Esophagus squamous epithelium (tissue), 5 donors: ENCODE measurements at regions not wholly inside any gene's neighbourhood (a gene's known extent, or its start where the extent isn't known, plus 50 kb on each side); places are given as distances from the start of the nearest gene placed in this dataset.

ENCODE experiments used
- DNase-seq: peaks from one replicate; lab custom pipeline; 2025; lab: John Stamatoyannopoulos, UW
- H3K27ac ChIP-seq, 4 donors: fragments of 200-600 bp; sonication (generic); one replicate each; pipeline ENCODE4 v1.5.1; 2016 to 2019; ENCODE audit warnings: mild to moderate bottlenecking in 1 of 4
- H3K27me3 ChIP-seq, 4 donors: fragments of 200-600 bp; sonication (generic); 1 replicate in 3 of 4; 2 replicates in 1 of 4; pipeline versions ENCODE4 v1.5.1 to v1.6.0; 2017 to 2021; ENCODE audit warnings: antibody characterized with exemption in 1 of 4
- H3K36me3 ChIP-seq, 3 donors: fragments of 200-600 bp; sonication (generic); one replicate each; pipeline ENCODE4 v1.5.1; 2016 to 2019
- H3K4me1 ChIP-seq, 3 donors: fragments of 200-600 bp; sonication (generic); one replicate each; pipeline ENCODE4 v1.5.1; 2017 to 2019
- H3K4me3 ChIP-seq, 4 donors: fragments of 200-600 bp; sonication (generic); 1 replicate in 3 of 4; 2 replicates in 1 of 4; pipeline ENCODE4 v1.5.1; 2016 to 2019; ENCODE audit warnings: mild to moderate bottlenecking in 2 of 4, moderate library complexity in 1 of 4
- H3K9me3 ChIP-seq, 3 donors: fragments of 200-600 bp; sonication (generic); one replicate each; pipeline ENCODE4 v1.5.1; 2016 to 2019
- CTCF ChIP-seq, 6 experiments: fragments of 450-650 bp in 4 of 6; fragments of 200-600 bp in 2 of 6; sonication (generic) in 2 of 6; IDR thresholded peaks; one replicate each; pipeline ENCODE4 v1.5.1; 2016 to 2019; ENCODE audit warnings: antibody characterized with exemption in 6 of 6, mild to moderate bottlenecking in 4 of 6, moderate library complexity in 4 of 6
- POLR2A ChIP-seq, 4 donors: fragments of 450-650 bp; IDR thresholded peaks; one replicate each; pipeline ENCODE4 v1.6.1; 2017; ENCODE audit warnings: antibody characterized with exemption in 4 of 4, mild to moderate bottlenecking in 4 of 4, moderate library complexity in 3 of 4
- WGBS, 2 donors: methylation state at CpG; one replicate each; pipeline ENCODE4 v1.1.5; 2018; 5-methylcytosine and 5-hydroxymethylcytosine counted together
- intact Hi-C: fragments of 100-400 bp; cut with DNase I; formaldehyde crosslinking; loops from one replicate; pipeline ENCODE4 v1.15.0; 2022
- donor health status: DM: yes; HTN: yes; CAD: no.

- H3K36me3 ChIP-seq, result no peaks in the 10 kb centered on the region
- 47 to 65% methylated on average over 8 to 12 of the region's 12 CpGs for WGBS, 2 donors
- DNase-seq, result no peak
- intact Hi-C loops, result no loop called here
- H3K4me1 ChIP-seq, result peaks cover 0 to 19% (median 12%) of the 10 kb centered on the region in 3 donors
- H3K27me3 ChIP-seq, result peaks cover 0 to 55% (median 2%) of the 10 kb centered on the region in 4 donors
- TF ChIP-seq POLR2A (IDR thresholded peaks at IDR 0.05) (no peak), CTCF (IDR thresholded peaks at IDR 0.05) (no peak)
- H3K4me3 ChIP-seq, result no peak overlapping the region
- no peaks in the 10 kb centered on the region for H3K9me3 ChIP-seq
- H3K27ac ChIP-seq, result no peak overlapping the region
Measured at GRCh38 chr14:97217111-97217885, 420.1 kb downstream of the VRK1 start.

- WGBS, 2 donors, result 20 to 28% methylated on average over 13 to 15 of the region's 15 CpGs
- Histone ChIP-seq H3K9me3 (no peaks in the 10 kb centered on the region), H3K27me3 (peaks cover 0 to 64% (median 2%) of the 10 kb centered on the region in 4 donors), H3K4me3 (peak overlapping the region; percentile 8 to 62 (median 42)), H3K4me1 (peaks cover 0 to 19% (median 12%) of the 10 kb centered on the region in 3 donors), H3K36me3 (no peaks in the 10 kb centered on the region), H3K27ac (no peak overlapping the region)
- no peak for DNase-seq
- TF ChIP-seq CTCF (IDR thresholded peaks at IDR 0.05) (no peak), POLR2A (IDR thresholded peaks at IDR 0.05) (no peak)
- intact Hi-C loops, result no loop called here
Measured at GRCh38 chr14:97218274-97218673, 421.1 kb downstream of the VRK1 start.

- H3K27ac ChIP-seq, result no peak overlapping the region
- H3K4me1 ChIP-seq, result peaks cover 0 to 19% (median 12%) of the 10 kb centered on the region in 3 donors
- no peaks in the 10 kb centered on the region for H3K9me3 ChIP-seq
- no peak for DNase-seq
- intact Hi-C loops, result no loop called here
- WGBS, 2 donors, result 0 to 5% methylated on average over 32 to 36 of the region's 52 CpGs
- peak overlapping the region; percentile 8 to 62 (median 42) for H3K4me3 ChIP-seq
- H3K27me3 ChIP-seq, result peaks cover 0 to 67% (median 2%) of the 10 kb centered on the region in 4 donors
- no peaks in the 10 kb centered on the region for H3K36me3 ChIP-seq
- TF ChIP-seq CTCF (IDR thresholded peaks at IDR 0.05), result no peak
- TF ChIP-seq POLR2A (IDR thresholded peaks at IDR 0.05), result no peak
Measured at GRCh38 chr14:97218691-97219430, 421.7 kb downstream of the VRK1 start.

- H3K27me3 ChIP-seq, result peaks cover 0 to 68% (median 2%) of the 10 kb centered on the region in 4 donors
Measured at GRCh38 chr14:97219431-97220017, 422.3 kb downstream of the VRK1 start.

More at GRCh38 chr14:97219431-97220017, 422.3 kb downstream of the VRK1 start:
- peak overlapping the region; percentile 8 to 62 (median 42) for H3K4me3 ChIP-seq
- H3K4me1 ChIP-seq, result peaks cover 0 to 19% (median 12%) of the 10 kb centered on the region in 3 donors
- H3K36me3 ChIP-seq, result no peaks in the 10 kb centered on the region
- intact Hi-C loops, result no loop called here
- DNase-seq, result no peak
- H3K9me3 ChIP-seq, result no peaks in the 10 kb centered on the region
- WGBS, 2 donors, result 7 to 38% methylated on average over 2 to 13 of the region's 32 CpGs
- no peak overlapping the region for H3K27ac ChIP-seq
- no peak for TF ChIP-seq CTCF (IDR thresholded peaks at IDR 0.05)
